A673 (cell line): ENCODE measurements at regions not wholly inside any gene's neighbourhood (a gene's known extent, or its start where the extent isn't known, plus 50 kb on each side); places are given as distances from the start of the nearest gene placed in this dataset.

Source experiments
- BruUV-seq: library from RNA; stranded (reverse); fragments of 400-500 nt; replicated peaks from 2 replicates; lab custom pipeline; 2021; lab: Mats Ljungman, UMichigan
- CTCF ChIA-PET: fragments of 300-600 bp; sonication (Branson Sonifier 250); formaldehyde crosslinking; loops from one replicate; lab custom pipeline; 2022; ENCODE audit warnings: antibody characterized with exemption; lab: Charles Lee
- POLR2A ChIA-PET: fragments of 300-600 bp; sonication (Branson Sonifier 250); formaldehyde crosslinking; loops from one replicate; lab custom pipeline; 2022; ENCODE audit warnings: antibody characterized with exemption; ENCODE audit not compliant: low non-redundant PET; lab: Charles Lee
- DNase-seq: peaks from one replicate; pipeline ENCODE4 v3.0.0-alpha.2; 2015; ENCODE audit warnings: low spot score
- H3K27ac ChIP-seq: fragments of 200-600 bp; sonication (generic); 2 replicates; pipeline ENCODE4 v1.5.1; 2016; ENCODE audit warnings: mixed run types, low read depth, mild to moderate bottlenecking, mixed read lengths, antibody characterized with exemption, low read length; ENCODE audit not compliant: poor library complexity, severe bottlenecking
- H3K27me3 ChIP-seq: fragments of 200-600 bp; sonication (generic); replicated peaks from 2 replicates; pipeline ENCODE4 v1.6.1; 2017; ENCODE audit warnings: mixed run types, low read depth, mild to moderate bottlenecking, mixed read lengths, antibody characterized with exemption, low read length; ENCODE audit not compliant: insufficient read depth, poor library complexity
- H3K36me3 ChIP-seq: fragments of 200-600 bp; sonication (generic); 2 replicates; pipeline ENCODE4 v1.6.1; 2016; ENCODE audit warnings: mixed run types, mild to moderate bottlenecking, mixed read lengths, antibody characterized with exemption, low read length; ENCODE audit not compliant: insufficient read depth, poor library complexity, severe bottlenecking
- H3K4me1 ChIP-seq: fragments of 200-600 bp; sonication (generic); 2 replicates; pipeline ENCODE4 v1.6.1; 2017; ENCODE audit warnings: mixed run types, mild to moderate bottlenecking, mixed read lengths, antibody characterized with exemption, low read length; ENCODE audit not compliant: insufficient read depth, poor library complexity, severe bottlenecking
- H3K4me3 ChIP-seq: fragments of 200-600 bp; sonication (generic); 2 replicates; pipeline ENCODE4 v1.5.1; 2016; ENCODE audit warnings: low read depth, mixed run types, mild to moderate bottlenecking, mixed read lengths, low read length; ENCODE audit not compliant: poor library complexity, severe bottlenecking
- H3K9me3 ChIP-seq: fragments of 200-600 bp; sonication (generic); 2 replicates; pipeline ENCODE4 v1.6.1; 2016; ENCODE audit warnings: mixed run types, low read depth, mild to moderate bottlenecking, mixed read lengths, antibody characterized with exemption, low read length; ENCODE audit not compliant: poor library complexity, severe bottlenecking
- EZH2 ChIP-seq: fragments of 200-600 bp; sonication (generic); IDR thresholded peaks from 2 replicates; pipeline ENCODE4 v1.6.1; 2017; ENCODE audit warnings: borderline replicate concordance, low read depth, mild to moderate bottlenecking, mixed read lengths, antibody characterized with exemption, low read length; ENCODE audit not compliant: poor library complexity, severe bottlenecking
- intact Hi-C: fragments of 100-400 bp; cut with micrococcal nuclease; formaldehyde crosslinking; loops from one replicate; pipeline ENCODE4 v1.10.0; 2022; ENCODE audit not compliant: unreplicated experiment
- TF ChIP-seq, protein P1 (sequence below): fragments of 300-800, 200-600 bp; sonication (generic); conservative IDR thresholded peaks from 2 replicates; pipeline ENCODE4 v1.5.1; 2017; ENCODE audit warnings: low read depth, mild to moderate bottlenecking, antibody characterized with exemption, low read length, moderate library complexity, mixed read lengths

DNA sequence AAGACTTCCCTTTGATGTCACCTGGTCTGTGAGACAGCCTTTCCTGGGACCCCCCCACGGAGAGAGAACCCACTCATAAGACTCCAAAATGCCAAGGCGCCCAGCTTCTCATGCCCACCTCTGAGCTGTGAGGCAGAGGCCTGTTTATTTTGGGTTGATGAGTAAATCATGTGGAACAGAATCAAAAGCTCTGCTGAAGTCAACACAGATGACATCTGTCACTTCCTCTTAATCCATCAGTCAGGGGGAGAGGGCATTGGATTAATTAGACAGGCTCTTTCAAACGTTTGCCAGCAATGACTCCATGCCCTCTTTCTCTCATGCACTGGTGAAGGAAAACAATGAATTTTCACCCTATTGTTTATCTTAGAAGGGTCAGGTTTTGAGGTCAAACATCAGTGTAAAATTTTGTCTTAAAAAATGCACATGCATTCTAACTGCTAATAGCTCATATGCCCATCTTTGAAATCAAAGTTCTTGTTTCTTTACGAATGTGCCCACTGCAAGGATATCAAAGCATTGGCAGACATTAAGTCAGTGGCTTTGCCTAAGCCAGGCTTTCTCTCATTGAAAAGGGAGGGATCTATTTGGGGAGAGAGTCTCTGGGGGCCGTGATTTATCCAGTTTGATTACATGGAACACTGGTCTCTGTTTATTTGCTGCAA is 184.1 kb downstream of the ACKR3 start:
- Histone ChIP-seq H3K9me3 (no peaks in the 10 kb centered on the region), H3K4me1 (no peaks in the 10 kb centered on the region), H3K27me3 (no peaks in the 10 kb centered on the region), H3K36me3 (no peaks in the 10 kb centered on the region), H3K4me3 (no peak overlapping the region), H3K27ac (no peak overlapping the region)
- no peak for TF ChIP-seq EZH2
- TF ChIP-seq, protein P1, sequence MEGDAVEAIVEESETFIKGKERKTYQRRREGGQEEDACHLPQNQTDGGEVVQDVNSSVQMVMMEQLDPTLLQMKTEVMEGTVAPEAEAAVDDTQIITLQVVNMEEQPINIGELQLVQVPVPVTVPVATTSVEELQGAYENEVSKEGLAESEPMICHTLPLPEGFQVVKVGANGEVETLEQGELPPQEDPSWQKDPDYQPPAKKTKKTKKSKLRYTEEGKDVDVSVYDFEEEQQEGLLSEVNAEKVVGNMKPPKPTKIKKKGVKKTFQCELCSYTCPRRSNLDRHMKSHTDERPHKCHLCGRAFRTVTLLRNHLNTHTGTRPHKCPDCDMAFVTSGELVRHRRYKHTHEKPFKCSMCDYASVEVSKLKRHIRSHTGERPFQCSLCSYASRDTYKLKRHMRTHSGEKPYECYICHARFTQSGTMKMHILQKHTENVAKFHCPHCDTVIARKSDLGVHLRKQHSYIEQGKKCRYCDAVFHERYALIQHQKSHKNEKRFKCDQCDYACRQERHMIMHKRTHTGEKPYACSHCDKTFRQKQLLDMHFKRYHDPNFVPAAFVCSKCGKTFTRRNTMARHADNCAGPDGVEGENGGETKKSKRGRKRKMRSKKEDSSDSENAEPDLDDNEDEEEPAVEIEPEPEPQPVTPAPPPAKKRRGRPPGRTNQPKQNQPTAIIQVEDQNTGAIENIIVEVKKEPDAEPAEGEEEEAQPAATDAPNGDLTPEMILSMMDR = no peak
- no TSS peak for BruUV-seq
- CTCF ChIA-PET = no interaction called here
- no peak for DNase-seq
- POLR2A ChIA-PET = no interaction called here
- intact Hi-C loops = no loop called here

DNA sequence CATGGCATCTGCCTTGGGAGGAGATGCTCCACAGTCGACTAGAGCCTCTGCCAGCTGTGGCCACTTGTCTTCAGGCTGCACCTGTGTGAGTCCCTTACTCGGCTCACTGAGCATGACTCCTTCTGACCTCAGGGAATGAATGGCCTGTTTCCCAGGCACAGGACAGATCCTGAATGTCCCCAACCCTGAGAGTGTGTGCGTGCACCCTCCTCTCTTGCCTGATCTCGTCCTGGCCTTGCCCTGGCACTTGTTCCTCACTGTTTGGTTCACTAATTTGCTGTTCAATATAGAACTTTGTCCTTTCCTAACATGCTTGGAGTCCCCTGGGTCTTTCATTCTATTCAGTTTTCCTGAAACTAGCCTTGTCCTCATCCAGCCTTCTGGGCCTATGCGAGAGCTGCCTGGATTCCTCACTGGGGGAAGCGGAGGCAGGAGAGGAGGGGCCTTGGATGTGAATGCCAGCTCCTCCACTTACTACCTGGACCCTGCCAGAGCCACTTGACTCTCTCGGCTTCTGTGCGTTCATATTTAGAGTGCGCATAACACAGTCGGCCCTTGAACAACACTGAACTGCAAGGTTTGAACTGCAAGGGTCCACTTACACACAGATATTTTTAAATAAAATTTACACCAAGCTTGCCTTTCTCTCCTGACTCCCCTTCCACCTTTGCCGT is 184.8 kb downstream of the ACKR3 start:
- intact Hi-C loops = no loop called here
- H3K4me1 ChIP-seq = no peaks in the 10 kb centered on the region
- no peaks in the 10 kb centered on the region for H3K27me3 ChIP-seq
- POLR2A ChIA-PET = no interaction called here
- no peak overlapping the region for H3K27ac ChIP-seq
- TF ChIP-seq EZH2 = no peak
- BruUV-seq = no TSS peak
- no peaks in the 10 kb centered on the region for H3K9me3 ChIP-seq
- CTCF ChIA-PET = no interaction called here
- H3K36me3 ChIP-seq = no peaks in the 10 kb centered on the region
- DNase-seq = no peak
- no peak overlapping the region for H3K4me3 ChIP-seq

DNA sequence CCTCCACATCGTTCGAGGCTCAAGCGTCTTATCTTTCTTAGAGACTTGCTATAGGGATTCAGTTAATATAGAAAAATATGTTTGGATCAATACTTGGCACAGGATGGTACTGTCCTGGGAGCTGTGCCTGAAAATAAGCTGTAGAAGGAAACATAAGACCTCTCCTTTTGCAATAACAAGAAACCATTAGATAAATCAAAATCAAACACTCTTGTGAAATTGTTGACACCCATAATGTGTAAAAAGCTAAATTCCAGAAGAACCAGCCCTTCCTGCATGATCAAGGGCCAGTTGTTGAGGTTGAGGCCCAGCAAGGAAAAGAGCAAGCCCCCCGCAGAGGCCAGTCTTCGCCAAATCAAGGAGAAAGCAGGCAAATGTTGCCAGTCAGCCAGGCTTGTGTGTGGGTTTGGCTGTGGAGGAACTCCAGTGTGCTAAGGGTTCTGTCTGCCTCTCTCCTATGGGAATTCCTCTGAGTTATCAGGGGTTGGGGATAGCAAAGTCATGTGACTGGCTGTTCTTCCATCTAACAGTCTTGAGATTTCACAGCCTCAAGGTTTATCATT is 185.7 kb downstream of the ACKR3 start:
- H3K36me3 ChIP-seq = no peaks in the 10 kb centered on the region
- H3K27me3 ChIP-seq = peaks cover 6% of the 10 kb centered on the region
- TF ChIP-seq, protein P1 = no peak
- TF ChIP-seq EZH2 = no peak
- intact Hi-C loops = no loop called here
- CTCF ChIA-PET = no interaction called here
- POLR2A ChIA-PET = no interaction called here
- no peaks in the 10 kb centered on the region for H3K9me3 ChIP-seq
- BruUV-seq = no TSS peak
- no peak overlapping the region for H3K4me3 ChIP-seq
- no peaks in the 10 kb centered on the region for H3K4me1 ChIP-seq
- no peak for DNase-seq
- no peak overlapping the region for H3K27ac ChIP-seq
